NT2/D1 (cell line): ENCODE measurements at regions not wholly inside any gene's neighbourhood (a gene's known extent, or its start where the extent isn't known, plus 50 kb on each side); places are given as distances from the start of the nearest gene placed in this dataset.

Experiments used
- DNase-seq: peaks from one replicate; pipeline ENCODE4 v3.0.0-alpha.2; 2011; ENCODE audit warnings: low read depth, low spot score
- H3K27me3 ChIP-seq: 2 replicates; pipeline ENCODE4 v1.6.0; 2011; ENCODE audit warnings: mild to moderate bottlenecking; ENCODE audit not compliant: insufficient read length, insufficient read depth
- H3K36me3 ChIP-seq: 2 replicates; pipeline ENCODE4 v1.6.1; 2011; ENCODE audit warnings: mild to moderate bottlenecking, low read length, mixed read lengths; ENCODE audit not compliant: insufficient read depth, insufficient read length
- H3K4me1 ChIP-seq: 2 replicates; pipeline ENCODE4 v1.5.1; 2011; ENCODE audit not compliant: insufficient read depth, insufficient read length
- H3K4me3 ChIP-seq: 2 replicates; pipeline ENCODE4 v1.5.1; 2011; ENCODE audit warnings: low read depth; ENCODE audit not compliant: insufficient read length
- H3K9ac ChIP-seq: 2 replicates; pipeline ENCODE4 v1.6.0; 2011; ENCODE audit warnings: low read depth; ENCODE audit not compliant: insufficient read length
- H3K9me3 ChIP-seq: 2 replicates; pipeline ENCODE4 v1.5.1; 2011; ENCODE audit warnings: mild to moderate bottlenecking, low read length; ENCODE audit not compliant: insufficient read depth
- SUZ12 ChIP-seq: IDR thresholded peaks from 2 replicates; pipeline ENCODE4 v1.6.1; 2011; ENCODE audit not compliant: insufficient read length, insufficient read depth; ENCODE audit errors: extremely low read depth
- YY1 ChIP-seq: IDR thresholded peaks from 2 replicates; pipeline ENCODE4 v1.6.1; 2011; ENCODE audit not compliant: insufficient read length, insufficient read depth
- ZNF274 ChIP-seq: IDR thresholded peaks from 2 replicates; pipeline ENCODE4 v1.6.1; 2011; ENCODE audit warnings: mild to moderate bottlenecking, low read depth, low read length

GRCh38 chr20:19903168-19903811 is 113.9 kb upstream of the NAA20 start:
- H3K9ac ChIP-seq: no peak overlapping the region
- TF ChIP-seq ZNF274: no peak
- no peak for TF ChIP-seq YY1
- no peak for TF ChIP-seq SUZ12
- H3K4me1 ChIP-seq: no peaks in the 10 kb centered on the region
- no peaks in the 10 kb centered on the region for H3K36me3 ChIP-seq
- no peak overlapping the region for H3K4me3 ChIP-seq
- no peaks in the 10 kb centered on the region for H3K27me3 ChIP-seq
- no peak for DNase-seq
- H3K9me3 ChIP-seq: peaks cover 10% of the 10 kb centered on the region; the same call in 1 of the 2 replicates

GRCh38 chr20:19907326-19908056 is 109.7 kb upstream of the NAA20 start:
- H3K9me3 ChIP-seq: no peaks in the 10 kb centered on the region
- DNase-seq: no peak
- TF ChIP-seq SUZ12: no peak
- no peak for TF ChIP-seq ZNF274
- no peak for TF ChIP-seq YY1
- no peak overlapping the region for H3K4me3 ChIP-seq
- H3K4me1 ChIP-seq: no peaks in the 10 kb centered on the region
- H3K36me3 ChIP-seq: no peaks in the 10 kb centered on the region
- no peak overlapping the region for H3K9ac ChIP-seq
- H3K27me3 ChIP-seq: no peaks in the 10 kb centered on the region

GRCh38 chr20:19908576-19908975 is 108.6 kb upstream of the NAA20 start:
- H3K9ac ChIP-seq: no peak overlapping the region
- H3K4me1 ChIP-seq: no peaks in the 10 kb centered on the region
- H3K4me3 ChIP-seq: no peak overlapping the region
- TF ChIP-seq ZNF274: no peak
- TF ChIP-seq YY1: no peak
- no peaks in the 10 kb centered on the region for H3K36me3 ChIP-seq
- H3K9me3 ChIP-seq: no peaks in the 10 kb centered on the region
- DNase-seq: no peak
- H3K27me3 ChIP-seq: no peaks in the 10 kb centered on the region

- Histone ChIP-seq H3K4me1 (no peaks in the 10 kb centered on the region), H3K36me3 (no peaks in the 10 kb centered on the region), H3K4me3 (no peak overlapping the region), H3K9ac (no peak overlapping the region), H3K27me3 (no peaks in the 10 kb centered on the region), H3K9me3 (no peaks in the 10 kb centered on the region)
- TF ChIP-seq SUZ12 (no peak), ZNF274 (no peak), YY1 (no peak)
- no peak for DNase-seq
Measured at GRCh38 chr20:19909725-19910124, 107.4 kb upstream of the NAA20 start.

GRCh38 chr20:19911810-19912382 is 105.3 kb upstream of the NAA20 start:
- Histone ChIP-seq H3K4me3 (no peak overlapping the region), H3K9me3 (no peaks in the 10 kb centered on the region), H3K36me3 (no peaks in the 10 kb centered on the region), H3K9ac (no peak overlapping the region), H3K4me1 (peaks cover 3% of the 10 kb centered on the region), H3K27me3 (no peaks in the 10 kb centered on the region)
- TF ChIP-seq YY1 (no peak), ZNF274 (no peak), SUZ12 (no peak)
- DNase-seq: no peak

- Histone ChIP-seq H3K9ac (no peak overlapping the region), H3K9me3 (no peaks in the 10 kb centered on the region), H3K36me3 (no peaks in the 10 kb centered on the region), H3K4me1 (peaks cover 3% of the 10 kb centered on the region), H3K27me3 (no peaks in the 10 kb centered on the region), H3K4me3 (no peak overlapping the region)
- no peak for DNase-seq
- no peak for TF ChIP-seq YY1
- no peak for TF ChIP-seq ZNF274
- TF ChIP-seq SUZ12: no peak
Measured at GRCh38 chr20:19913349-19913748, 103.8 kb upstream of the NAA20 start.

- no peaks in the 10 kb centered on the region for H3K36me3 ChIP-seq
- H3K4me1 ChIP-seq: peaks cover 3% of the 10 kb centered on the region
- H3K9ac ChIP-seq: no peak overlapping the region
- TF ChIP-seq YY1 (no peak), ZNF274 (no peak), SUZ12 (no peak)
- H3K9me3 ChIP-seq: no peaks in the 10 kb centered on the region
- no peak overlapping the region for H3K4me3 ChIP-seq
- DNase-seq: no peak
- H3K27me3 ChIP-seq: no peaks in the 10 kb centered on the region
Measured at GRCh38 chr20:19913927-19914614, 103.1 kb upstream of the NAA20 start.
